AG09319 (cell line): ENCODE measurements at regions not wholly inside any gene's neighbourhood (a gene's known extent, or its start where the extent isn't known, plus 50 kb on each side); places are given as distances from the start of the nearest gene placed in this dataset.
"Not testable (repeated sequence)": the region's sequence is repeated elsewhere in the genome, so short reads cannot be mapped to it uniquely, and the experiment has no call there.

Experiments used
- DNase-seq: peaks from one replicate; pipeline ENCODE4 v3.0.0-alpha.2; 2010; ENCODE audit warnings: low read depth; ENCODE audit errors: extremely low read depth
- TF ChIP-seq, protein P1 (sequence below): IDR thresholded peaks from 2 replicates; pipeline ENCODE4 v1.5.1; 2011; ENCODE audit warnings: low read depth, mild to moderate bottlenecking, inconsistent platforms, low read length, moderate library complexity

DNA sequence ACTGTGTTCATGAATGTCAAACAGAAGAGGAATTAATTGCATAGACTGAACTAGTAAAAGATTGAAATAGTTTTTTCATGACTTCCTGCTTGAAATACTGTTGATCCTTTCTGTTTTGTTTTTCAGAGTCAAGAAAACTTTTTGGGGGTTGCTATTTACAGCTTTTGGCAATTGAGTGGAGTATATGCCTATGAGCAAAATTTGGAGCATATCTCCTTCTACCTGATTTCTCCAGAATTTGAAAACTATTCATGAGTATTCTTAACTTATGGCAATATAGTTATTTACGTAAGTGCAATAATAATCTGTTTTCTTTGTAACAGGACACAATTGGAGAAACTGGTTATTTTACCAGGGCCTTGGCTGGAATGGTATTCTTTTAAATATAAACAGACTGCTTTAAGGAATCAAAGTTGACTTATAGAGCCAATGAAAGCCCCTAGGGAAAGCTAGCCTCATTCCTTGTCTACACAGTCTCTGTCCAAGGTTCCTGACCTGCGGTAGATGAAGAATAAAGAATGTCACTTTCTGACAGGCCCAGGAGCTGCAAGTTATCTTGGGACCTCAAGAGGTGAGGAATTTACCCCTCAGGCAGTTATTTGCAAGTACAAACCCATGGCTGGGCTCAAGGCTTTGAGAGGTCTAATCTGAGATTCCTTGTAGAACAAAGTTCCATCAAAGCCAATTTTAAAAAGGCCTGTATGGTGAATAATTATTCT lies 193.5 kb upstream of the NDUFV2 start:
- TF ChIP-seq, protein P1, sequence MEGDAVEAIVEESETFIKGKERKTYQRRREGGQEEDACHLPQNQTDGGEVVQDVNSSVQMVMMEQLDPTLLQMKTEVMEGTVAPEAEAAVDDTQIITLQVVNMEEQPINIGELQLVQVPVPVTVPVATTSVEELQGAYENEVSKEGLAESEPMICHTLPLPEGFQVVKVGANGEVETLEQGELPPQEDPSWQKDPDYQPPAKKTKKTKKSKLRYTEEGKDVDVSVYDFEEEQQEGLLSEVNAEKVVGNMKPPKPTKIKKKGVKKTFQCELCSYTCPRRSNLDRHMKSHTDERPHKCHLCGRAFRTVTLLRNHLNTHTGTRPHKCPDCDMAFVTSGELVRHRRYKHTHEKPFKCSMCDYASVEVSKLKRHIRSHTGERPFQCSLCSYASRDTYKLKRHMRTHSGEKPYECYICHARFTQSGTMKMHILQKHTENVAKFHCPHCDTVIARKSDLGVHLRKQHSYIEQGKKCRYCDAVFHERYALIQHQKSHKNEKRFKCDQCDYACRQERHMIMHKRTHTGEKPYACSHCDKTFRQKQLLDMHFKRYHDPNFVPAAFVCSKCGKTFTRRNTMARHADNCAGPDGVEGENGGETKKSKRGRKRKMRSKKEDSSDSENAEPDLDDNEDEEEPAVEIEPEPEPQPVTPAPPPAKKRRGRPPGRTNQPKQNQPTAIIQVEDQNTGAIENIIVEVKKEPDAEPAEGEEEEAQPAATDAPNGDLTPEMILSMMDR, result no peak
- DNase-seq, result no peak

DNA sequence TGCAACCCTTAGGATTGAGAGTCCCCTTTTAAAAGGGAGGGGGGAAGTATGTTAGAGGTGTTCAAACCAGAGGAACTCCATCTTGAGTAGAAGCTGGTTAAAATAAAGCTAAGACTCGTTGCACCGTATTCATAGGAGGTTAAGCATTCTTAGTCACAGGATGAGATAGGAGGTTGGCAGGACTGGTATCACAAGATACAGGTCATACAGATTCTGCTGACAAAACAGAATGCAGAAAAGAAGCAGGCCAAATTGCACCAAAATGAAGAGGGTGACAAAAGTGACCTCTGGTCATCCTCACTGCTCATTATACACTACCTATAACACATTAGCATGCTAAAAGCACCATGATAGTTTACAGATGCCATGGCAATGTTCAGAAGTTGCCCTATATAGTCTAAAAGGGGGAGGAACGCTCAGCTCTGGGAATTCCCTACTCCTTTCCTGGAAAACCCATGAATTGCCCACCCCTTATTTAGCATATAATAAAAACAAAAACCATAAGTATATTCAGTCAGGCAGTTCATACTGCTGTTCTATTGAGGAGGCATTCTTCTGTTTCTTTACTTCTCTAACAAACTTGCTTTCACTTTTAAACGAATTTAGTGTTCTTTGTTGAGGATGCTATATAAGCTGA lies 192.2 kb upstream of the NDUFV2 start:
- no peak for DNase-seq
- TF ChIP-seq, protein P1, result no peak

DNA sequence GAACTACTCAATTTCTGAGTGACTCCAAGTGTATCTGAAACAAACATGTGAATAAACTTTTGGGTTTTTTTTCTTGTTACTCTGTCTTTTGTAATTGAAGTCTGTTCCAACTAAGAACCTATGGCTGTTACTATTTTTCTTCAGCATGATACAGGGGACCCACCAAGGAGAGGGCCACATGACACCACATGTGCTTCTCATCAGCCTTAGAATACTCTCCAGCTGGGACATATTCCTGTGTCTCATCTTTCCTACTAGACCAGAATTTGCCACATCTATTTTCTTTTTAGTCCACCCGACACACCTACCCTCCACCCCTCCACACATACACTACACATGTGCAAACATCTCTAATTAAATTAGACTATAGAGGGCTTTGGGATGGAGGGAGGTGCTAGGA lies 191.7 kb upstream of the NDUFV2 start:
- TF ChIP-seq, protein P1, result no peak
- no peak for DNase-seq

DNA sequence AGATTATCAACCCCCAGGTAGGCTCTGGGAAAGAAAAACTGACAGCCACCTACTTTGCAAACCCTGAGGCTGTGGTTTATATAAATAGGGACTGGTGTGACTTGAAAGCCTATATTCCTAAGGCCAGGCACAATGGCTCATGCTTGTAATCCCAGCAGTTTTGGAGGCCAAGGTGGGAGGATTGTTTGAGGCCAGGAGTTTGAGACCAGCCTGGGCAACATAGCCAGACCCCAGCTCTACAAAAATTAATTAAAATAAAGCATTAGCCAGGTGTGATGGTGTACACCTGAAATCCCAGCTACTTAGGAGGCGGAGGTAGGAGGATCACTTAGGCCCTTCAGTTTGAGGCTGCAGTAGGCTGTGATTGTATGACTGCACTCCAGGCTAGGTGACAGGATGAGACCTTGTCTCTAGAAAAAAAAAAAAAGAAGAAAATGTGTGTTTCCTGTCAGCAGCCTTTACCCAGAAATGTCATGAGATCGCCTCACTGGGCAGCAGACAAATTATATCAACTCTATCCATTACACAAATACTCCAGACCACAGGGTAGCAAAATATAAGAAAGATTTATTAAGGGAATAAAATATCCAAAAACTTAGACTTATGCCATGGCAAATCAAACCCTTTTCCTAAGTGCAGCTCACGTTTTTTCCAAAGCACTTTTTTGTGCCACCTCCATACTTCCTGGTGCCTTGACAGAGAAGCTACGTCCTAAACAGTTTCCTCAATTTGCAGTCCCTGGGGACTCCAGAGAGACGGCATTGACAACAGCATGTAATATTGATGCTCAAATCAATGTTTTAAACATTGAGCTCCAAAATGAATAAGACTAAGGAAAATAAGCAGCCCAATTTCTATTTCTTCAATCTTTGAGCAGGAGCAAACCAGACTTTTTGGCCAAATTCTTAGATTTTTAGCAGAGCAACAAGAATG lies 190.8 kb upstream of the NDUFV2 start:
- DNase-seq, result no peak
- TF ChIP-seq, protein P1, result no peak

DNA sequence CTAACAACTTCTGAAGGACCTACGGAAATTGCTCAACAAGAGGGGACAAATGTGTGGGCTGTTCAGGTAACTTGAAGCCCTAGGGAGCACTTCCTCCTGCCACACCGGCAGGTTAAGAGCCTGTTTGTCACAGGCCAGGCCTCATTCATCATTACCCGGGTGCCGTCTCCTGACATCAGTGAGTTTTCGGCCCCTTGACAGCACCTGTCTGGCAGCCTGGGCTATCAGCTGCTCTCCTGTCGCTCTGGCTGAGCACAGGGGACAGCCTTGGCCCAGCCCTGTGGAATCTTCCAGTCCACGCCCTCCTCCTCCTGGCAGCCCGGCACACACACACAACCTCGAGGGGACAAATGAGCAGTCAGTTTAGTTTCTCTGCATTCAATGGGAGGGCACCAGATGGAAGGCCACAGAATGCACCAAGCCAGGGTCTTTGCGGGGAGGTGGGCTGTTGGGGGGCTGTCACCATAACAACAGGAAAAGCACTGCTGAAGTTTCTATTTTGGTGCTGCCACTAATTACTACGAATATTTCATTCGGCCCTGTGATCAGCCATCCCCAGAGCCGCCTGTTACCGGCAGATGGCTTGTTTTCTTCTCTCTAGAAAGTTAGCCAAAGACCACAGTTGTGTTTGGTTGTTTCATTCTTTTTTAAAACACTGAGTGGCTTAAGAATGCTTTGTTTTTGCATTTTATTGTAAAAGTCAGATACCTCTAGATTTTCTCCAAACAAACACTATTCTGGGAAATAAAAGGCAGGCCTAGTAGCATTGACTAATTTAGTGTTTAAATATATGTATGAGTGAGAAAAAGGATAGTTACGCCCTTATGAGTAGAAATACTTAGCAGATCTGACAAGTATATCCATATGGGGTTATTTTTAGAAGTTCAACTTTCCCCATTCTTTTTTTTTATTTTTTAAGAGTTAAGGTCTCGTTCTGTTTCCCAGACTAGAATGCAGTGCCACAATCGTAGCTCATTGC lies 189.9 kb upstream of the NDUFV2 start:
- DNase-seq, result no peak
- TF ChIP-seq, protein P1, result no peak

DNA sequence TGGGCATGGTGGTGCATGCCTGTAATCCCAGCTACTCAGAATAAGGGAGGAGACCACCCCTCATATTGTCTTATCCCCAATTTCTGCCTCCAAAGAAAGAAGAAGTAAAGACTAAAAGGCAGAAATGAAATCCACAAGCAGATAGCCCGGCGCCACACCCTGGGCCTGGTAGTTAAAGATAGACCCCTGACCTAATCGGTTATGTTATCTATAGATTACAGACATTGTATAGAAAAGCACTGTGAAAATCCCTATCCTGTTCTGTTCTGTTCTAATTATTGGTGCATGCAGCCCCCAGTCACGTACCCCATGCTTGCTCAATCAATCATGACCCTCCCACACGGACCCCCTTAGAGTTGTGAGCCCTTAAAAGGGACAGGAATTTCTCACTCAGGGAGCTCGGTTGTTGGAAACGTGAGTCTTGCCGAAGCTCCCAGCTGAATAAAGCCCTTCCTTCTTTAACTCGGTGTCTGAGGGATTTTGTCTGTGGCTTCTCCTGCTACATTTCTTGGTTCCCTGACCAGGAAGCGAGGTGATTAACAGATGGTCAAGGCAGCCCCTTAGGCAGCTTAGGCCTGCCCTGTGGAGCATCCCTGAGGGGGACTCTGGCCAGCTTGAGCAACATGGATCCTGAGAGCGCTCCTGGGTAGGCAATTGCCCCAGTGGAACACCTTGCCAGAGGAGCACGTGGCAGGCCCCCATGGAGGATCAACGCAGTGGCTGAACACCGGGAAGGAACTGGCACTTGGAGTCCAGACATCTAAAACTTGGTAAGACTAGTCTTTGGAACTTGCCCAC lies 188.7 kb upstream of the NDUFV2 start:
- not testable (repeated sequence) for DNase-seq

DNA sequence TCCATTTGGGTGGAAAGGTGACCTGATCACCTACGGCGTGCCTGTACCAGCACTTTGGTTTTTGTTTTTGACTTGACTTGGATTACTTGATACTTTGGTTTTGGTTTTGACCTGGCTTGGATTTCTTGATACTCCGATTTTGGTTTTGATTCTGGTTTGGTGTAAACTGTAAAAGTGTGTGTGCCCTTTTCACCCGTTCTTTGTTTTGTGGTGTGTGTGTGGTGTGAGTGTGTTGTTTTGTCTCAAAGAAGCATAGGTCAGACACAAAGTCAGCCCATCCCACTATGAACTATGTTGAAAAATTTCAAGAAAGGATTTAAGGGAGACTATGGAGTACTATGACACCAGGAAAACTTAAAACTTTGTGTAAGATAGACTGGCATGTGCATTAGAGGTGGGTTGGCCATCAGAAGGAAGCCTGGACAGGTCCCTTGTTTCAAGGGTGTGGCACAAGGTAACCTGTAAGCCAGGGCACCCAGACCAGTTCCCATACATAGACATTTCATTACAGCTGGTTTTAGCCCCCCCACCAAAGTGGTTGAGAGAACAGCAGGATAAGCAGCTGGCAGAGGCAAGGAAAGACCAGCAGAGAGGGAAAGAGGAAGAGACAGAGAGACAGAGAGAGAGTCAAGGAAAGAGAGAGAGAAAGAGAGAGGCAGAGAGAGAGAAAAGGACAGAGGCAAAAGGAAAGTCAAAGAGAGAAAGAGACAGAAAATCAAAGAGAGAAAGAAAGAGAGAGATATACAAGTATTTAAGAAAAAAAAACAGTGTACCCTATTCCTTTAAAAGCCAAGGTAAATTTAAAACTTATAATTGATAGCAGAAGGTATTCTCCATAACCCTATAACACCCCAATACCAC lies 187.9 kb upstream of the NDUFV2 start:
- not testable (repeated sequence) for DNase-seq

DNA sequence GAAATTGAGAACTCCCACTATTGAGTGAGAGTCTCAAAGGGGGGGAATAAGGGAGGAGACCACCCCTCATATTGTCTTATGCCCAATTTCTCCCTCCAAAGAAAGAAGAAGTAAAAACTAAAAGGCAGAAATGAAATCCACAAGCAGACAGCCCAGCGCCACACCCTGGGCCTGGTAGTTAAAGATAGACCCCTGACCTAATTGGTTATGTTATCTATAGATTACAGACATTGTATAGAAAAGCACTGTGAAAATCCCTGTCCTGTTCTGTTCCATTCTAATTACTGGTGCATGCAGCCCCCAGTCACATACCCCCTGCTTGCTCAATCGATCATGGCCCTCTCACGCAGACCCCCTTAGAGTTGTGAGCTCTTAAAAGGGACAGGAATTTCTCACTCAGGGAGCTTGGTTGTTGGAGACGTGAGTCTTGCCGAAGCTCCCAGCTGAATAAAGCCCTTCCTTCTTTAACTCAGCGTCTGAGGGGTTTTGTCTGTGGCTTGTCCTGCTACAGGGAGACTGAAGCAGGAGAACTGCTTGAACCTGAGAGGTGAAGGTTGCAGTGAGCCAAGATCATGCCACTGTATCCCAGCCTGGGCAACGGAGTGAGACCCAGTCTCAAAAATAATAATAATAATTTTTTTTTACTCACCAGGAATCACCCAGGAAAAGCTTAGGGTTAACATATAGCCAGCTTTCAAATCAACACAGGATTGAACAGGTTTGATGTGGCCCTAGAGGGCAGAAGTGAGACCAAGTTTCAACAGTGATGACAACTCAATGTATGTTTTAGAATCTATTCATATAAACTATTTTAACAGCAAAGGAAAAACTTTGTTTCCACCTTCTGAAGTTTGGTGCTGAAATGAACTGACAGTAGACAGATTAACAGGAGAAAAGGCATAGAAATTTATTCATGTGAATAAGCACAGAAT lies 181.4 kb upstream of the NDUFV2 start:
- DNase-seq, result not testable (repeated sequence)
